Caki2 (cell line): ENCODE measurements at regions not wholly inside any gene's neighbourhood (a gene's known extent, or its start where the extent isn't known, plus 50 kb on each side); places are given as distances from the start of the nearest gene placed in this dataset.
"Not testable (repeated sequence)": the region's sequence is repeated elsewhere in the genome, so short reads cannot be mapped to it uniquely, and the experiment has no call there.

Experiments used
- DNase-seq: peaks from one replicate; pipeline ENCODE4 v3.0.0-alpha.2; 2015; ENCODE audit warnings: low read depth
- in situ Hi-C: cut with HindIII; loops from 2 replicates; pipeline ENCODE4 v1.10.0; 2016; ENCODE audit warnings: low sequenced_read_pairs, low pct_unique_long_range_greater_than_20kb, mixed read lengths

DNA sequence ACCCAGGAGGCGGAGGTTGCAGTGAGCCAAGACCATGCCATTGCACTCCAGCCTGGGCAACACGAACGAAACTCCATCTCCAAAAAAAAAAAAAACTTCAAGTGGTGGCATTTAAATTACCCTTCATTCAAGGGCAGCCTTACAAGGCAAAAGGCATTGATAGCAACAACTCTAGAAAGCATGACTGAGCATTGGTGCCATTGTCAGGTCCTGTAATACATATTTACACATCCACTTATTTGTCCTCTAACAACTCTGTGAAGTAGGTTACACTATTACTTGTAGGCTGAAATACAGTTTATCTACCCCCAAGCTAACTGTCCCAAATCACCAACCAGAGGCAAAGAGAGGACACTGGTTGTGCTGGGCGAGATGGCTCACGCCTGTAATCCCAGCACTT is 52.7 kb upstream of the LARP1 start:
- DNase-seq, result no peak
- in situ Hi-C loops, result no loop called here

DNA sequence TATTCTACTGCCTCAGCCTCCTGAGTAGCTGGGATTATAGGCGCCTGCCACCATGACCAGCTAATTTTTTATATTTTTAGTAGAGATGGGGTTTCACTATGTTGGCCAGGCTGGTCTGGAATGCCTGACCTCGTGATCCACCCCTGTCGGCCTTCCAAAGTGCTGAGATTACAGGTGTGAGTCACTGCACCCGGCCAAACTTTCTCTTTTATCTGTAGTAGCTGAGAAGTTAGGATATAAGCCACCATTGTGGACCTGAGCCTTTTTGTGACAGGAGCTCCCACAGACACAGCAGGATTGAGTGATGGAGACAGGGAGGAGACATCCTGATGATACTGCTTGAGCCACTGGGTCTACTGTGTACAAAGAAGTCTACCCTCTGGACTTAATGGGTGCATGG is 53.5 kb upstream of the LARP1 start:
- in situ Hi-C loops, DNase-seq: not testable (repeated sequence)

DNA sequence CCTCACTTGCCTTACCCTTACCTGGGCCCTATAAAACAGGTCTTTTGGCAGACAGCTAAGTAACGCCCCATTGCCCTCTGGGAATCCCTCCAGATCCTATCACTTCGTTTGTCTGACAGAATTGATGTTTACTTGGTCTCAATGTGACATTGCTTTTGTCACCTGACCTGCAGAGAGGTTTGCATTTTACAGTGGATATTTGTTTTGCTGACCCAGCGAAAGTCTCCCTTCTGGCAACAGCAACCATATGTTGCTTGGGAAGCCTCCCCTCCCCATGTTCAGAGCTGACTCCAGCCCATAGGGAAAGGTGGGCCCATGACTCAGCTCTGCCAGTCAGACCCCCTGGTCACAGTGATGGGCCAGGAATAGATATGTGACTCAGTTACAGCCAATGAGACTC is 54.0 kb upstream of the LARP1 start:
- in situ Hi-C loops, result no loop called here
- no peak for DNase-seq

DNA sequence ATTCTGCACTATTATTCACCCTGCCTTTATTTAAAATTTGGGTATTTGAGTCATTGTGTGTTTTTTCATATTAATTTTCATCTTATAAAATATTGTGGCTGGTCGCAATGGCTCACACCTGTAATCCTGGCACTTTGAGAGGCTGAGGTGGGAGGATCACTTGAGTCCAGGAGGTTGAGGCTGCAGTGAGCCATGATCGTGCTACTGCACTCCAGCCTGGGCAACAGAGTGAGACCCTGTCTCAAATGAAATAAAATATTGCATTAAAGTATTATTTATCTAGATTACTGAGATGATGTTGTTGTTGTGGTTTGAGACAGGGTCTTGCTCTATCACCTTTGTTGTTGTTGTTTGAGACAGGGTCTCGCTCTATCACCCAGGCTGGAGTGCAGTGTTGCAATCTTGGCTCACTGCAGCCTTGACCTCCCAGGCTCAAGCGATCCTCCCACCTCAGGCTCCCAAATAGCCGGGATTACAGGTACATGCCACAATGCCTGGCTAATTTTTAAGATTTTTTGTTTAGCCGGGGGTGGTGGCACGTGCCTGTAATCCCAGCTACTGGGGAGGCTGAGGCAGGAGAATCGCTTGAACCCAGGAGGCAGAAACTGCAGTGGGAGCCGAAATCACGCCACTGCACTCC is 54.8 kb upstream of the LARP1 start:
- in situ Hi-C loops, DNase-seq: not testable (repeated sequence)

DNA sequence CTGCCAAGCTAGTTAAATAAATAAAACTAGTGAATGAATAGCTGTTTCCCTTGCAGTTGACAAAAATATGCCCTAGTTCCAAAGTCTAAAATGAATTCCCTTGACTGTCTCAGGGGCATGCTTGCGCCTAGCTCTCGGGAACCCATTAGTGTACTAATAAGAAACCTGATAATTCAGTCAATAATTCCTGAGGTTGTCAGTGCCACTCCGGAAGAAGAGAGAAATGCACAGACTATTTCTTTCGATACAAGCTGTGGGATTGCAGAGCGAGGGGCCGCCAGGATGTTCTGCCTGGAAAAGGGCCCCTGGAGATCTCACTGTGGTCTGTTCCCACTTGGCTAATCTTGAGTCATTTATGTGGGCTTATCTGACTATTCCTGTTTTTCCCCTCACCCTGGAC is 56.4 kb upstream of the LARP1 start:
- DNase-seq, result no peak
- in situ Hi-C loops, result no loop called here

DNA sequence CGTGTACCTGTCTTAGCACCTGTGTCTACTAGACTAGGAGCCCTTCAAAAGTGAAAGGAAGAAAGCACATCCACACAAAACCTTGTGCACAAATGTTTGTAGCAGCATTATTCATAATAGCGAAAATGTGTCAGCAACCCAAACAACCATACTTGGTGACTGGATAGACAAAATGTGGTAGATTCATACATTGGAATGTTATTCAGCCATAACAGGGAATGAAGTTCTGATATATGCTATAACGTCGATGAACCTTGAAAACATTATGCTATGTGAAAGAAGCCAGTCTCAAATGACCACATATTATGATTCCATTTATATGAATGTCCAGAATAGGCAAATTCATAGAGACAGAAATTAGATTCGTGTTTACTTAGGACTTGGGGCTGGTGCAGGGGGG is 57.8 kb upstream of the LARP1 start:
- in situ Hi-C loops, result no loop called here
- DNase-seq, result no peak

DNA sequence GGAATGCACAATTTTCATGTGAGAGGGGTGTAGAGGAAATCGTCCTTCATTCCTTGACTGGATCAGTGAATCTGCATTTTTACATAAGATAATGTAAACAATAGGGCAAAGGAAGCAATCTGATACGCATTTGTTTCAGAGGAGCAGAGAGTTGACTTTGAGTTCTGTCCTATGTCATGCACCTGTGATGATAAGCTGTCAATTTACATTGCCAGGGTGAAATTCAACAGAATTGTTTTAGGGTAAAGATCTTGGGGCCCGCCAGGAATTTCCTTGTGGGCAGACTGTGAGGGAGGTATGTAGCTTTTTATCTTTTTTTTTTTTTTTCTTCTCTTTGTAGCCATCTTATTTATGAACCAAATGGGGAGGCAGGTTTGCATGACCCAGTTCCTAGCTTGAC is 58.3 kb upstream of the LARP1 start:
- no peak for DNase-seq
- in situ Hi-C loops, result no loop called here

DNA sequence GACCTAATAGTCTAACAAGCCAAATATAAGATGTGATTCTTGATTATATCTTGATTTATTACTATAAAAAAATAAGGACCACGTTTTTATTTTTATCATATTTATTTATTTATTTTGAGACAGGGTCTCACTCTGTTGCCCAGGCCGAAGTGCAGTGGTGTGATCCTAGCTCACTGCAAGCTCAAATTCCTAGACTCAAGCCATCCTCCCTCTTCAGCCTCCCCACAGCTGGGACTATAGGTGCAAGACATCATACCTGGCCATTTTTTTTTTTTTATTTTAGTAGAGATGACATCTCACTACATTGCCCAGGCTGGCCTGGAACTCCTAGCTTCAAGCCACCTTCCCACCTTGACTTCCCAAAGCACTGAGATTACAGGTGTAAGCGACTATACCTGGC is 61.0 kb upstream of the LARP1 start:
- in situ Hi-C loops, result no loop called here
- no peak for DNase-seq

DNA sequence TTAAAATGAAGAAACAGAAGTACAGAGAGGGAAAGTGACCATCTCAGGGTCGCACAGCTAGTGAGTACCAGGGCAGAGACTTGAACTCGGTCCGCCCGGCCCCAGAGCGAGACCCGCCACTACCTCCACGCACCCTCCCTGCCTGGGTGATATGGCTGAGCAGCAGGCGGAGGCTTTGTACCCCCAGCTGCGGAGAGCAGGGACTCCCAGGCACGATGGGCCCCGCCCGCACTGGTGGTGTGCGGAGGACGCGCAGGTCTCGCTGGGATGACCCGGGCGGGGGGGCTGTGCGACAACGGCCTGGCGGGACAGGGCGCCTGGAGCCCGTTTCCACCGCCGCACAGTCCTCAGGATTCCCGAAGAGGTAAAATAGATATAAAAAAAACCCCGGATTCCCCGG is 64.7 kb upstream of the LARP1 start:
- in situ Hi-C loops, result no loop called here
- no peak for DNase-seq

DNA sequence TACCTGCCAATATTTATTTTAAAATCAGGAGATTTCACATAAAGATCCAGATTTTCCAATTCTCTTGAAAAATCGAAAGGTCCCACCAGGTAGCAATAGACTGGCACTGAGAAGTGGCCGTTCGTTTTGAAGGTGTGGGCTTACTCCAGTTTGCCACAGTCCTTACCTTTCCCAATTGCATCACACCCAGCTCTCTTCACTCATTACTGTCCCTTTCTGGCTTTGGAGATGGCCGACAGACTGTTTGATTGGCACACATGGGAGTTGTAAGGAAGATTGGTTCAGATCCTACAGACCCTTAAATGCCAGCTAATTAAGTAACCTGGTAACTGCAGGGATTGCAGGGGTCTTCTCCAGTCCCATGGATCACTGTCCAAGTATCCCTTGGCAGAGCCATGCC is 68.7 kb upstream of the LARP1 start:
- in situ Hi-C loops, result no loop called here
- DNase-seq, result no peak

DNA sequence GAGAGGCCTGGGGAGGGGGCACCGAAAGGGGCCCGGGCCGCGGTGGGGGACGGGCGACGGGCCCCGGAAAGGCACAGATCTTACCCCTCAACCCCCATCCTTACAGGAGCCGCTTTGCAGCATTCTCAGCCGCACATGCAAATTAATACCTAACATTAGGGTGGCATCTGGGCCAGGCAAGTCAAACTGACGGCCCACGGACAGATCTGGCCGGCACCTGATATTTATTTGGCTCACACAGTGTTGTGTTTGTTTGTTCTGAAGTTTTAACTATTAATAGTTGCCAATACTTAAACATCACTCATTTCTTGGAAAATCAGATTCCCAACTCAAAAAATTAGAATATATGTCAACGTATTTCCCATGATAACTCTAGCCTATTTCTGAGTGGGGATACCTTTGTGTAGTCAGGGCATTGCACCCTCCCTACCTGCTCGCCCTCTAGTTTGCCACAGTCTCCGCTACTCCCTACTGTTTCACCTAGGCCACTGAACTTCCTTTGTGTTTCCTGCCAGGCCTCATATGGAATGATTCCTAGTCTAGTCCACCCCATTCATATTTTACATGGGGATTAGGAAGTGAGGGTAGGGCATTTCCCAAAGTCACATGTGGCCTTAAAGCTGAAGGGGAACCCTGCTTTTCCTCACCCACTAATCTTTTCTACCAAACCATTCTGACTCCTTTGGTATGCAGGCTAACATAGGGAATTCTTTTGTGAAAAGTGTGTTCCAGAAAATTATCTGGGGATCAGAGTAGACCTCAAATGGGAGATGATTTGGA is 71.9 kb upstream of the LARP1 start:
- no peak for DNase-seq
- in situ Hi-C loops, result no loop called here

DNA sequence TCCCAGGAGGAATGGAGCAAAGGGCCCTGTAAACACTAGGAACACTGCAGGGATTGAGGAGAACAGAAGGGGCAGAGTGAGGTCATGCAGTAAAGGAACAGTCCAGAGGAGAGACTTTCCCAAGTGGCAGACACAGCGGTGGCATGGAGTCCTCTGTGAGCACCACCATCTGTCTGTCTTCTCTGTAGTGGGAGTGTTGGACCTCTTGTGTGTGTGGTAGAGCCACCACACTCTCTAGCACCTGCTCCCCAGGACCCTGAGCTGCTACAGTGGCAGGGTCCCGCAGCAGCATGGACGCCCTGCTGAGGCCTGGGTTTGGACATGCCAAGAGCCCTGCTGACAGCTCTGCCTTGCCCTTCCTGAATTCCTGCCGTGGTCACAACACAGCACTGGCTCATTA is 75.7 kb upstream of the LARP1 start:
- DNase-seq, result no peak
- in situ Hi-C loops, result no loop called here

DNA sequence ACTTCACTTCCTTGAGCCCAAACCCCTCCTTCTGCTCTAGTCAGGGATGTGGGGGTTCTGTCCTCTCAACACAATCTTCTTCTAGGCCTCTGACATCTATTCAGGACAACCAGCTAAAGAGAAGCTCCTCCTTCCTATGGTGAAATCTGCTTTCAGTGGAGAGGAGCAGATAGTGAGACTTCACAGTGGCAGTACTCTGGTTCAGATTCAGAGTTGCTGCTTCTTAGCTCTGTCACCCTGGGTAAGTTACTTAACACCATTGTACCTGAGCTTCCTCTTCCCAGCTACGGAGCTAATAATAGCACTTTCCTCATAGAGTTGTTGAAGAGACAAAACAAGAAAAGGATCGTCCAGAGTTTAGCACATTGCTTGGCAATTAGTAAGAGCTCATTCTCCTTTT is 77.3 kb upstream of the LARP1 start:
- in situ Hi-C loops, result no loop called here
- no peak for DNase-seq

DNA sequence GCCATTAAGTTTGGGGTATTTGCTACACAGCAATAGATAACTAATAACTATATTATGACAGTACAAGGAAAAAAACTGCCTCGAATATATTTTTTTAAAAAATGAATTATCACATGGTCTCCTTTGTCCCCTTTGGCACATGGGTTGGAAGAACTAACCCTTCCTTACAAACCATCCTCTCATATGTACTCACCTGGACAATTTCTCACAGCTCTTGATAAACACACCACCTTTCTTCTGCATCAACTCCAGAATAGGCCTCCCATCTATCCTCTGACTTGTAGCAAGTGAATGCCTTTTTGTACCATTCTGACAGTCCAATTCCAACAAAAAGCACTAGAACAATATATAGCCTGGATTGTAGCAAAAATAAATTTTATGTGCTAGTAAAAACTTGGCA is 78.7 kb upstream of the LARP1 start:
- no peak for DNase-seq
- in situ Hi-C loops, result no loop called here

DNA sequence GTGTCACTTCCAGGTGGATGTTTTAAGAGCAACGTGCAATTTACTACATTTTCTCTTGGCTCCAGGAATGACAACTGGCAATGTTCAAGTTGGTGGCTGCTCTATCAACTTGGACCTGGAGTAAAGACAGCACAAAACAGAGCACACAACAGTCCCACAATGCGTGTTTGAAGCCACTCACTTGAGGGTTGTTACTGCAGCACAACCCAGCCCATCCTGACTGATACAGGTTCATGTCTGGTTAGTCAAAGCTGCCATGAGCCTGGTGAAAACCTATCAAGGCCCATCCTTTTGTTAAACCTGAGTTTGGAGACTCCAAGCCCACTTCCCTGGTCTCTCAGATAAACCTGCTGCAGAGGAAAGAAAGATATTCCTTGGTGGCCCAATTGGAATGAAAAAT is 81.1 kb upstream of the LARP1 start:
- DNase-seq, result no peak
- in situ Hi-C loops, result no loop called here

DNA sequence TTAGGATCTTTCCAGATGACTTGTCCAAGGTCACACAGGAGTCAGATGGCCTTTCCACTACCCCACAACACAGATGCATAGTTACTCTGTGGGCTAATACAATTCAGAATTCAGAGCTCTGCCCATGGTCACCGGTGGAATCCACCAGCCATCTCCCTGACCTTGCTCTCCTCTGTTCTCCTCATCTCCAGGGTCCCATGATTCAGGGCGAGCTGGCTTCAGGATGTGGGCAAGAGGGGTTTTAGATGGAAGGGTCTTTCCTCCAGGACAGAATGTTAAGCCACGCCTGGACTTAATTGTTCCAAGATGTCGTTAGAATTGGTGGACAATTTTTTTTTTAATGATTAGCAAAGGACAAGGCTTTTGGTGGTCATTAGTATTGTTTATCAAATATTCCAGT is 81.7 kb upstream of the LARP1 start:
- in situ Hi-C loops, result no loop called here

DNA sequence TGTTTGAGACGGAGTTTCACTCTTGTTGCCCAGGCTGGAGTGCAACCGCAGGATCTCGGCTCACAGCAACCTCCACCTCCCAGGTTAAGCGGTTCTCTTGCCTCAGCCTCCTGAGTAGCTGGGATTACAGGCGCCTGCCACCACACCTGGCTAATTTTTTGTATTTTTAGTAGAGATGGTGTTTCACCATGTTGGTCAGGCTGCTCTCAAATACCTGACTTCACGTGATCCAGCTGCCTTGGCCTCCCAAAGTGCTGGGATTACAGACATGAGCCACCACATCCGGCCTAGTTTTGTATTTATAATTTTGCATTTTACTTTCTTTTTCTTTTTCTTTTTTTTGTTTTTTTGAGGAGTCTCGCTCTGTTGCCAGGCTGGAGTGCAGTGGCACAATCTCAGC is 85.3 kb upstream of the LARP1 start:
- DNase-seq, in situ Hi-C loops: not testable (repeated sequence)

More for the DNA sequence above, 81.7 kb upstream of the LARP1 start:
- no peak for DNase-seq

DNA sequence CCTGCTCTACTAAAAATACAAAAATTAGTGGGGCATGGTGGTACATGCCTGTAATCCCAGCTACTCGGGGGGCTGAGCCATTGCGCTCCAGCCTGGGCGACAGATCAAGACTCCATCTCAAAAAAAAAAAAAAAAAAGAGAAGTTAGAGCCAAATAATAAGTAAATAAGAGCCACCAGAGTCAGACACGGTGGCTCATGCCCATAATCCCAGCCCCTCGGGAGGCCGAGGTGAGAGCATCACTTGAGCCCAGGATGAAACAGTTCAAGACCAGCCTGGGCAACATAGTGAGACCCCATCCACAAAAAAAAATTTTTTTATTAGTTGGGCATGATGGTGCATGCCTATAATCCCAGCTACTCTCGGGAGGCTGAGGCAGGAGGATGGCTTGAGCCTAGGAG is 85.8 kb upstream of the LARP1 start:
- no peak for DNase-seq
- in situ Hi-C loops, result no loop called here

DNA sequence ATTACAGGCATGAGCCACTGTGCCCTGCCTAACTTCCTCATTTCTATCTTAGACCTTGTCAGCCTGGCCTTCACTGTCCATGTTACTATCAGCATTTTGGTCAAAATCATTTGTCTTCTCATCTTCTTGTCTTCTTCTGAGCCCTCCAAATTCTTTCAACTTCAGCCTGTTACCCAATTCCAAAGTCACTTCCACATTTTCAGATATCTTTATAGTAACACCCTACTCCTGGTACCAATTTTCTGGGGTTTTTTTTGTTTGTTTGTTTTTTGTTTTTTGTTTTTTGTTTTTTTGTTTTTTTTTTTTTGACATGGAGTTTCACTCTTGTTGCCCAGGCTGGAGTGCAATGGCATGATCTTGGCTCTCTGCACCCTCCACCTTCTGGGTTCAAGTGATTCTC is 90.3 kb upstream of the LARP1 start:
- no peak for DNase-seq
- in situ Hi-C loops, result no loop called here

DNA sequence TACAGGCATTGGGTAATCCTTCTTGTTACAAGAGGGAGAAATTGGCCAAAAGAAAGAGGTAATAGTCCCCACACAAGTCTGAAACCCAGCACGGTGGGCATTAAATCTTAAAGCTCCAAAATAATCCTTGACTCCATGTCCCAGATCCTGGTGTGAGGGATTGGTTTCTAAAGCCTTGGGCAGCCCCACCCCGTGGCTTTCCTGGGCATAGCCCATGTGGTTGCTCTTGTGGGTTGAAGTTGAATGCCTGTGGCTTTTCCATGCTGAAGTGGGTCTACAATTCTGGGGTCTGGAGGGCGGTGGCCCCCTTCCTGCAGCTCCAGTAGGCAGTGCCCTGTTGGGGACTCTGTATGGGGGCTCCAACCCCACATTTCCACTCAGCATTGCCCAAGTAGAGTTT is 91.8 kb upstream of the LARP1 start:
- DNase-seq, result no peak
- in situ Hi-C loops, result no loop called here
